ENCODE measurements at regions not wholly inside any gene's neighbourhood (a gene's known extent, or its start where the extent isn't known, plus 50 kb on each side); places are given as distances from the start of the nearest gene placed in this dataset.

DNA sequence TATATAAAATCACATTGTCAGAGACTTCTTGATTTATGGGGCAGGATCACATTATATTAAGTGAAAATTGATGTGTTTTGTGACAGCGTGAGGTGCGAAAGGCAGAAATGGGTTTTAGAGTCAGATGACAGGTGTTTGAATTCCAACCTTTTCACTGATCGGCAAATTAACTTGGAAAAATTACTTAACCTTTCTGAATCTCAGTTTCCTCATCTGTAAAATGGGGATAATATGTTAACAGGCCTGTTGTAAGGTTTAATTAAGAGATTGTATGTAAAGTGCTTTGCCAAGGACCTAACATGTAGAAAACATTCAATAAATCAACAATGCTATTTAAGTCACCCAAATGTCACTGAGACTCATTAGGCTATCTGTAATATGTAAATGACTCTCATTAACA is 221.2 kb upstream of the LYZL1 start:
- TF ChIP-seq, protein P1, sequence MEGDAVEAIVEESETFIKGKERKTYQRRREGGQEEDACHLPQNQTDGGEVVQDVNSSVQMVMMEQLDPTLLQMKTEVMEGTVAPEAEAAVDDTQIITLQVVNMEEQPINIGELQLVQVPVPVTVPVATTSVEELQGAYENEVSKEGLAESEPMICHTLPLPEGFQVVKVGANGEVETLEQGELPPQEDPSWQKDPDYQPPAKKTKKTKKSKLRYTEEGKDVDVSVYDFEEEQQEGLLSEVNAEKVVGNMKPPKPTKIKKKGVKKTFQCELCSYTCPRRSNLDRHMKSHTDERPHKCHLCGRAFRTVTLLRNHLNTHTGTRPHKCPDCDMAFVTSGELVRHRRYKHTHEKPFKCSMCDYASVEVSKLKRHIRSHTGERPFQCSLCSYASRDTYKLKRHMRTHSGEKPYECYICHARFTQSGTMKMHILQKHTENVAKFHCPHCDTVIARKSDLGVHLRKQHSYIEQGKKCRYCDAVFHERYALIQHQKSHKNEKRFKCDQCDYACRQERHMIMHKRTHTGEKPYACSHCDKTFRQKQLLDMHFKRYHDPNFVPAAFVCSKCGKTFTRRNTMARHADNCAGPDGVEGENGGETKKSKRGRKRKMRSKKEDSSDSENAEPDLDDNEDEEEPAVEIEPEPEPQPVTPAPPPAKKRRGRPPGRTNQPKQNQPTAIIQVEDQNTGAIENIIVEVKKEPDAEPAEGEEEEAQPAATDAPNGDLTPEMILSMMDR (IDR thresholded peaks at IDR 0.05) = no peak
- TF ChIP-seq POLR2AphosphoS5 (IDR thresholded peaks at IDR 0.05) = no peak
